Activated T-cell treated with anti-CD3 and anti-CD28 coated beads, Interleukin-2, amount 50 U/mL, for 1 hour (primary cell): ENCODE measurements at regions not wholly inside any gene's neighbourhood (a gene's known extent, or its start where the extent isn't known, plus 50 kb on each side); places are given as distances from the start of the nearest gene placed in this dataset.
"Not testable (repeated sequence)": the region's sequence is repeated elsewhere in the genome, so short reads cannot be mapped to it uniquely, and the experiment has no call there.

Experiments used
- DNase-seq: peaks from one replicate; pipeline ENCODE4 v3.0.0-alpha.2; 2020

- DNase-seq, result no peak
These were observed 128.2 kb upstream of the SLC44A1 start for GRCh38 chr9:105116052-105116868.

DNA sequence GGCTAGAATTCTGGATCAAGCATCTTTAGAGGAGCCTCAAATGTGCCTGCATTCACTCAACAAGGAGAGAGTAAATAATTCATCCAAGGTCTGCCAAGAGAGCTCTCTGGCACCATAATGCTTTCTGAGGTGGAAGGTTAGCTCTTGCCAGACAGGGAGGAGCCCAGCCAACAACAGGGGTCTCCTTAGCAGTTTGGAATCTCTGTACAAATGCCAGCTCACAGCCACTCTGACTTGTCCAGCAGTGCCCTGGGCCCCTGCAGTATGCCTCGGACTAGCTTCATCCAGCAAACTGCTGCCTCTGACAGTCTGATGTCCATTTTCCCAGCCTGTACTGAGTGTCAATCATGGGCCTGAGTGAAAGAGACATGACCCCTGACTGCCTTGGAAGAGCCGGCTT is 127.2 kb upstream of the SLC44A1 start:
- no peak for DNase-seq

- DNase-seq, result no peak
These were observed 125.8 kb upstream of the SLC44A1 start for GRCh38 chr9:105118636-105119035.

- no peak for DNase-seq
These were observed 125.3 kb upstream of the SLC44A1 start for GRCh38 chr9:105119156-105119555.

GRCh38 chr9:105121861-105122430 is 122.5 kb upstream of the SLC44A1 start:
- no peak for DNase-seq

GRCh38 chr9:105124598-105124997 is 119.9 kb upstream of the SLC44A1 start:
- not testable (repeated sequence) for DNase-seq

DNA sequence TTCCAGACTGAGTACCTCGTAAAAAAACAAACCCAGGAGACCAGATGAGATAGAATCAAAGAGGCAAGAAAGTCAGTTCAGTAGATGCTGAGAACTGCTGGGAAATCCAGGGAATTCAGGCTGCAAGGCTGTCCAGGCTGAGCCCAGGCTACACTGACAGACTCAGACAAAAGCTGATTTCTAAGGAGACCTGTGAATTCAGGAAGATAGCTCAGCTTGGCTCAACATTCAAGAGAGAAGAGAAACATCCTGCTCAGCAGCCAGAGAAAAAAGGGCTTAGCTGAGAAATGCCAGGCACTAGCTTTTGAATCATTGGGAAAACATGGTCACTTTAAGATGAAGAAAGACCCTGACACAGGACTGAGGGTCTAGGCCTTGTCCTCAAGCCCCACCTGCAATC is 118.2 kb upstream of the SLC44A1 start:
- no peak for DNase-seq

GRCh38 chr9:105127863-105128220 is 116.6 kb upstream of the SLC44A1 start:
- DNase-seq, result peak; percentile 29

GRCh38 chr9:105128908-105129600 is 115.4 kb upstream of the SLC44A1 start:
- DNase-seq, result no peak

DNA sequence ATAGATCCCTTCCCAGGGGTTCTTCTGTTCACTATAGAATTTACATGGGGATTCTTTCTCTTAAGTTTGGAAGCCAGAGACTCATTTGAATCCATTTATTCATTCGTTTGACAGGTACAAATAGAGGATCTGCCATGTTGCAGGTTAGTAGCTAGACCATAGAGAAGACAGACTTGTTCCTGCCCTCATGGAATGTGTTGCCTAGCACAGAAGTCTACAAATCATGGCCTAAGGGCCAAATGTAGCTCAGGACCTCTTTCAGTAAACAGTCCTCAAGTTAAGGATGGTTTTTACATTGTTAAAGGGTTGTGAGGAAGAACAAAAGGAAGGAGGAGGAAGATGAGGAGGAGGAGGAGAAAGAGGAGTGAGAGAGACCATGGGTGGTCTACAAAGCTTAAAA is 114.7 kb upstream of the SLC44A1 start:
- DNase-seq, result no peak

- no peak for DNase-seq
These were observed 112.5 kb upstream of the SLC44A1 start for GRCh38 chr9:105131981-105132380.

GRCh38 chr9:105132606-105133005 is 111.8 kb upstream of the SLC44A1 start:
- DNase-seq, result no peak

DNA sequence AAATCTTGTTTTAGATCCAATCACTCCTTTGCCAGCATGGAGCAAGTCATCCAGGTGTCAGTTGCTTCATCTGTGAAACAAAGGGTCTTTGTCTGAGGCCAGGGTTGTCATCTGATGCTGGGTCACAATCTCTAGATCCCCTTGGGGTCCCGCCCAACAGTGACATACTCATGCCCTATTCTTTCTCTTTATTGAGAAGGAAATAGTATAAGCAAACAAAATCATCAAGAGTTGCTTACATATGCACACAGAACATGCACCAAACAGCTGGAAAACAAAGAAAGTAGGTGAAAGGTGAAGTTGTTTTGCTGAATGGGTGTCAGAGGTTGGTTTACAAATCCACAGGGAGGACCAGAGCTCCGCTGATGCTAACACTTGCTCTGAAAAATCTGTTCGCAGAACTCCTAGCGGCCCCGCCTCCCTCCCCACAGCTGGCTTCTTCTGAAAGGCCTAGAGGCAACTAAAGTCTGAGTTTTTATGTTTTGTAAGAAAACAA is 106.1 kb upstream of the SLC44A1 start:
- DNase-seq, result no peak

DNA sequence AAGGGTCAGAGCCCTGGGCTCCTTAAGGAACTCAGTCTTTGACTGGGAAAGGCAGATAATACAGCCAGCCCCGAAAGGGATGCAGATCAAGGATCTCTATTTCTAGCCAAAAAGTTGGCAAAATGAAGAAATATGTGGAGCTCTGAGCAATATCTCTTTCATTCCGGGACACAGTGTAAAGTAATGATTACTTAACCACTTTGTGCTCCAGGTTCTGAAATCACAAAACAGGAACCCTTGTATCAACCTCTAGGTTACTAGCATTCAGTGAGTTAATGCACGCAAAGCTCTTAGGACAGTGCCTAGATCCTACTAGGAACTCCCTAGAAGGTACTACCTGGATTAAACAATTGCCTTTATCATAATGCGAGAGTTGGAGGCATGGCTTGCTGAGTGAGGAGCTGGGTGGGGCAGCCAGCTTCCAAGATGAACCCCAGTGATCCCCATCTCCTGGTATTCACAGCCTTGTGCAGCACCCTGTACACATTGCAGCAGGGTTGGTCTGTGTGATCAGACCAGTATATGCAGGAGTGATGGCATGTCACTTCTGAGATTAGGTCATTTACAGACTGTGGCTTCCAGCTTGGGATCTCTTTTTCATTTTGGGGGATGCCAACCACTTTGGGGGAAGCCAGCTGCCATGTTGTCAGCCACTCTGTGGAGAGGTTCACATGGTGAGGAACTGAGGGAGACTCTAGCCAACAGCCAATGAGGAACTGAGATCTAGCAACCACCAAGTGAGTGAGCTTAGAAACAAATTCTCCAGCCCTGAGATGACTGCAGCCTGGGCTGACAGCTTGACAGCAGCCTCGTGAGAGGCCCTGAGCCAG is 103.1 kb upstream of the SLC44A1 start:
- no peak for DNase-seq

GRCh38 chr9:105141976-105142250 is 102.5 kb upstream of the SLC44A1 start:
- no peak for DNase-seq

- no peak for DNase-seq
These were observed 101.9 kb upstream of the SLC44A1 start for GRCh38 chr9:105142406-105143135.

DNA sequence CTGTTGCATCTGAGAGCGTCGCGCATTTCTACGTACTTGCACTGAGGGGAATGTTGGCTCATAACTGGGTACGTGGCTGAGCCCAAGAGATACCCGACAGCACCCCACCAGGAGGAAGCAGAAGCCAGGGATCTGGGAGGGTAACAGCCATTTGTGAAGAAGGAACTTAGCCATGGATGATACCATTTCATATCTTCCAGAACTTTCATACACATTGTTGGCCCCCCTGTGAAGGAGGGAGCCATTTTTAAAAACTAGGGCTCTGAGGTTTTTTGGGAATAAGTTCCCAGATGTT is 101.4 kb upstream of the SLC44A1 start:
- no peak for DNase-seq

GRCh38 chr9:105144076-105144475 is 100.4 kb upstream of the SLC44A1 start:
- no peak for DNase-seq

GRCh38 chr9:105144841-105145240 is 99.6 kb upstream of the SLC44A1 start:
- no peak for DNase-seq

GRCh38 chr9:105146677-105147076 is 97.8 kb upstream of the SLC44A1 start:
- DNase-seq, result no peak

DNA sequence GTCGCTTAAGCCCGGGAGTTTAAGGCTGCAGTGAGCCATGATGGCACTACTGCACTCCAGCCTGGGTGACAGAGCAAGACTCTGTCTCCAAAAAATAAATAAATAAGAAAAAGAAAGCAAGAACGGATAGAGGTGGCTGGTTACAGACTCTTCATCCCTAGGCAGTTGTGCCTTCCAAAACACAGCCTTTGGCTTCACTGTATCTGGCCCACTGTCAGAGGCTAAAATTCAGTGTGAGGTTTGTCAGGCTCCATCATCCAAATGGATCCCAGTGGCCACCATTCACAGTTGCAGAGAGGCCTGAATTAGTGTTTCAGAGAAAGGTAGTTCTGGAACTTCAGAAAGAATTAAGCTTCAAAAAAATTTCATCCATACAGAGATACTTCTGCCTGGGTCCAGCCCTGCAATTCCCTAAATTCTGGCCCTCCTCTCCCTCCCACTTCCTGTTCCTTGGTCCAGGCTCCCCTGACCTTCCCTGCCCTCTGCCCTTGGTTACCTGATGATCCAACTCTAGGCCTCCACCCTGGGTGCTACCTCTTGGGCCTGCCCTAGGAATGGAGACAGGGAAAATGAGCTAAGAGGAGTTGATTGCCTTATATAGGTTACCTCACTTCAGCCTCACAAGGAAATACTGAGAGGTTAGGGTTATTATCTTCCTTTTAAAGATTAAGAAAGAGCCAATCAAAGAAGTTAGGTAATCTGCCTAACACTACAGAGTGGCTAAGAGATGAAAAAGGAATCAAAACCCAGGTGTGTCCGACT is 97.2 kb upstream of the SLC44A1 start:
- DNase-seq, result no peak
